ENCODE measurements at regions not wholly inside any gene's neighbourhood (a gene's known extent, or its start where the extent isn't known, plus 50 kb on each side); places are given as distances from the start of the nearest gene placed in this dataset.
A peak's percentile ranks its signal among the peaks of the same experiment; 100 is the strongest.

DNA sequence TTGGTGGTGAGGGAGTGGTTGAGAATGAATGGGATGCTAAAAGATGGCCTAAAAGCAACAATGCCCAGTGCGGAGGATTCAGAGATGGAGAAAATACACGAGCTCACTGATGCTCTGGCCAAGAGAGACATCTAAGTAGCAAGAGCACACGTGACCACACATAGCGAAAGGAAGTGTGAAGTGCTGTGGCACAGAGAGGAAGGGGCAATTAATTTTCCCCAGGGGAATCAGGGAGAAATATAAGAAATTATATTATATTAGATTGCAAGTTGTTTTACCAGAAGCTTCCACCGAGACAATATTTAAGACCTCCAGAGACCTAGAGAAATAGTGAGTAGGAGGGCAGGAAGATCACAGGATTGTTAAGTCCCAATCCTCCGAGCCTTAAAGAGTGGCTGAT is 80.6 kb downstream of the RCN1 start:
- no peak overlapping the region for H3K4me2 ChIP-seq
- no peaks in the 10 kb centered on the region for H3F3A ChIP-seq (ENCODE audit: insufficient read depth, low read depth)
- no peaks in the 10 kb centered on the region for H3K9me2 ChIP-seq (ENCODE audit: insufficient read depth)
- no peaks in the 10 kb centered on the region for H3K27me3 ChIP-seq (ENCODE audit: insufficient read depth, low read depth)
- ChIA-PET CTCF (no interaction called here), POLR2A (ENCODE audit: unreplicated experiment) (no interaction called here)
- H3K79me2 ChIP-seq (ENCODE audit: low read depth), result no peaks in the 10 kb centered on the region
- no peak overlapping the region for H2AFZ ChIP-seq
- no peak overlapping the region for H3K4me3 ChIP-seq
- intact Hi-C loops (cut with micrococcal nuclease; ENCODE audit: unreplicated experiment), result loop anchor here (5.0 to 10.0 kb wide), 4 partner anchors 297 to 1209 kb away; no protein-coding TSS in a partner anchor
- no peak overlapping the region for H3K27ac ChIP-seq
- no peaks in the 10 kb centered on the region for H4K20me1 ChIP-seq (ENCODE audit: insufficient read depth)
- H3K9me3 ChIP-seq (ENCODE audit: insufficient read depth, low read depth), result no peaks in the 10 kb centered on the region
- no peaks in the 10 kb centered on the region for H3K36me3 ChIP-seq (ENCODE audit: low read depth)
- TF ChIP-seq, protein P1, sequence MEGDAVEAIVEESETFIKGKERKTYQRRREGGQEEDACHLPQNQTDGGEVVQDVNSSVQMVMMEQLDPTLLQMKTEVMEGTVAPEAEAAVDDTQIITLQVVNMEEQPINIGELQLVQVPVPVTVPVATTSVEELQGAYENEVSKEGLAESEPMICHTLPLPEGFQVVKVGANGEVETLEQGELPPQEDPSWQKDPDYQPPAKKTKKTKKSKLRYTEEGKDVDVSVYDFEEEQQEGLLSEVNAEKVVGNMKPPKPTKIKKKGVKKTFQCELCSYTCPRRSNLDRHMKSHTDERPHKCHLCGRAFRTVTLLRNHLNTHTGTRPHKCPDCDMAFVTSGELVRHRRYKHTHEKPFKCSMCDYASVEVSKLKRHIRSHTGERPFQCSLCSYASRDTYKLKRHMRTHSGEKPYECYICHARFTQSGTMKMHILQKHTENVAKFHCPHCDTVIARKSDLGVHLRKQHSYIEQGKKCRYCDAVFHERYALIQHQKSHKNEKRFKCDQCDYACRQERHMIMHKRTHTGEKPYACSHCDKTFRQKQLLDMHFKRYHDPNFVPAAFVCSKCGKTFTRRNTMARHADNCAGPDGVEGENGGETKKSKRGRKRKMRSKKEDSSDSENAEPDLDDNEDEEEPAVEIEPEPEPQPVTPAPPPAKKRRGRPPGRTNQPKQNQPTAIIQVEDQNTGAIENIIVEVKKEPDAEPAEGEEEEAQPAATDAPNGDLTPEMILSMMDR (conservative IDR thresholded peaks at IDR 0.05), result no peak
- no peak for TF ChIP-seq EZH2 (IDR thresholded peaks at IDR 0.05; ENCODE audit: low read depth)
- BruUV-seq (replicated peaks), result no TSS peak
- H3K4me1 ChIP-seq (replicated peaks; ENCODE audit: insufficient read depth), result no peaks in the 10 kb centered on the region
- DNase-seq, result no peak

DNA sequence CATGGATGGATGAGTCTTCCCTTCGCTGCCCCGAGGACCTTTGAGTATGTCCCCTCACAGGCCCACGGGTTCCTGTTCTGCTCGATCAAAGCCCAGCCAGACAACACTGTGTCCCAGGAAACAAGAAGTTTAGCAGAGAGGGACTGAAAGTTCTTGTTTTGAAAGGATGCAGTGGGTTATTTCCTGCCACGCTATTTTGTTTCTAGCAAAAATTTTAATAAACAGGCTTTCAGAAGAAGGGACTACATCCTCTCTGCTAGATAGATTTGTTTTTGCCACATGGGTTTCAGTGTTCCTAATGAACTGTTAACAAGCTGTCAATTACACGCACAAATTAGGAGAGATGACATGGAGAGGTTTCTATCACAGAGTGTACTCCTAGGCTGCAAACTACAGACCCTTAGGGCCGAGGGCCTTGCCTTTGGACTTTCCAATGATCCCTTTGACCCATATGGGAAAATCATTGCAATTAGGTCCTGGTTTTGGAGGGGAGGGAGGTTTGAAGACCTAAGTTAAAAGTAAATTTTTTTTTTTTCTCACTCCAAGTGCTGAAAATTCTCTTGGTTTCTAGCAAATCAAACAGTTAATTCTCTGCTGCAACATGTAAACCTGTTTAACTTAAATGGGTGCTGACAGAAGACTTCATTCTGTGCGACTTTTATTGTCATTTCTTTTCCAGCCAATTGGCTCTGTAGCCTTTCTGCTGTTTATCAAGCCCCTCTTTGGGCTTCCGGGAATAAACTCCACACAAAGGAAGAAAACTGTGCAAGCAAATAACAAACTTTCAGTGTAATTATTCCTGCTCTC is 81.4 kb downstream of the RCN1 start:
- Histone ChIP-seq H2AFZ (no peak overlapping the region), H3K4me1 (replicated peaks; ENCODE audit: insufficient read depth) (no peaks in the 10 kb centered on the region), H3K27ac (no peak overlapping the region), H3F3A (ENCODE audit: insufficient read depth, low read depth) (no peaks in the 10 kb centered on the region), H3K79me2 (ENCODE audit: low read depth) (no peaks in the 10 kb centered on the region), H3K4me2 (no peak overlapping the region), H3K4me3 (no peak overlapping the region), H4K20me1 (ENCODE audit: insufficient read depth) (no peaks in the 10 kb centered on the region), H3K9me2 (ENCODE audit: insufficient read depth) (no peaks in the 10 kb centered on the region), H3K36me3 (ENCODE audit: low read depth) (no peaks in the 10 kb centered on the region), H3K9me3 (ENCODE audit: insufficient read depth, low read depth) (no peaks in the 10 kb centered on the region), H3K27me3 (ENCODE audit: insufficient read depth, low read depth) (no peaks in the 10 kb centered on the region)
- POLR2A ChIA-PET (ENCODE audit: unreplicated experiment), result no interaction called here
- intact Hi-C loops (cut with micrococcal nuclease; ENCODE audit: unreplicated experiment), result loop anchor here (5.0 to 10.0 kb wide), 4 partner anchors 297 to 1210 kb away; no protein-coding TSS in a partner anchor
- CTCF ChIA-PET, result no interaction called here
- no peak for DNase-seq
- BruUV-seq (replicated peaks), result no TSS peak
- TF ChIP-seq, protein P1 (conservative IDR thresholded peaks at IDR 0.05), result no peak
- no peak for TF ChIP-seq EZH2 (IDR thresholded peaks at IDR 0.05; ENCODE audit: low read depth)

DNA sequence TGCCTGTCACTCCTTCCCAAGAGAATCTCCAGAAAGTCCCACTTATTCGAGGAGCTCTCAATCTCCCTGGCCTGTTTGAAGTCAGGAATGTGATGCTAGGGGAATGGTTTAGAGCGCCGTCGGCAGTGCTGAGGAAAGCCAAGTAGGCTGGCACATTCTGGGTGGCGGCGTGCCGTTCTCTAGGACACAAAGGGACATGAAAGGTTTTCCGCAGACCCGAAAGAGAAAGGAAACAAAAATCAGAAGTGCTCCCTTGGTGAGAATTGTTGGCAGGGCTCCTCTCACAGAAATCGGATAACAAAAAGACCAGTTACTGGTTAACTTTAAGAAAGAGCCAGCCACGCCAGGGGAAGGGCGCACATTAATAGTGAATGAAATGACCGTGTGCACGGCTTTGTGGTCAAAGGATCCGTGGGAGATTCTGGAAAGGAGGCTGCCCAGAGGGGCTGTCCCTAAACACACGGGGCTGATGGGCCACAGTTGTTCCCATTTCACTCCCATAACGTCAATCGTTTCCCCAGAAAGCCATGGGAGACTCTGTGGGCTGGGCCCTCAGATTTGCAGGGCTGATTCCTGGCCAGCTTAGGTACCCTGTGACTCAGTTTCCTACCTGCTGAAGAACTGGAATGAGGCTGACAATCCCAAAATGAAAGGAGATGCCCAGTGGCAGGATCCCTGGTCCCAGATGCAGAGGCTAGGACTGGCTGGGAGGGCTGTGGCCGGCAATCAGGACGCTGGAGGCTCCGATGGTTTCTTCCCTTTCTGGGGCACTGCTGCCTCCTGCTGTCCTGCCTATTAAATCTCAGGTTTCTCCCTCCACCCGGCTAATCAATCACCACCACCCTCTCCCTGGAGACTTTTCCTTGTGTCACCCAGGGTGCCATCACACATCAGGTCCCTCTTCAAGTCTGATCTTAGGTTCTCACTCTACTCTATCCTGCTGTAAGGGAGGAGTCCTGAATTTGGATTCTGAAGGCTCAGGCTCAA is 82.3 kb downstream of the RCN1 start:
- Histone ChIP-seq H3K4me3 (no peak overlapping the region), H3K4me2 (no peak overlapping the region), H4K20me1 (ENCODE audit: insufficient read depth) (no peaks in the 10 kb centered on the region), H3F3A (ENCODE audit: insufficient read depth, low read depth) (no peaks in the 10 kb centered on the region), H2AFZ (no peak overlapping the region), H3K4me1 (replicated peaks; ENCODE audit: insufficient read depth) (no peaks in the 10 kb centered on the region), H3K79me2 (ENCODE audit: low read depth) (no peaks in the 10 kb centered on the region), H3K9me3 (ENCODE audit: insufficient read depth, low read depth) (no peaks in the 10 kb centered on the region), H3K27me3 (ENCODE audit: insufficient read depth, low read depth) (no peaks in the 10 kb centered on the region), H3K36me3 (ENCODE audit: low read depth) (no peaks in the 10 kb centered on the region), H3K9me2 (ENCODE audit: insufficient read depth) (no peaks in the 10 kb centered on the region), H3K27ac (no peak overlapping the region)
- intact Hi-C loops (cut with micrococcal nuclease; ENCODE audit: unreplicated experiment), result loop anchor here (1.0 to 10.0 kb wide), 6 partner anchors 121 to 1211 kb away; no protein-coding TSS in a partner anchor
- ChIA-PET POLR2A (ENCODE audit: unreplicated experiment) (no interaction called here), CTCF (no interaction called here)
- TF ChIP-seq, protein P1 (conservative IDR thresholded peaks at IDR 0.05), result peak; percentile 86
- TF ChIP-seq EZH2 (IDR thresholded peaks at IDR 0.05; ENCODE audit: low read depth), result no peak
- no TSS peak for BruUV-seq (replicated peaks)
- peak in 1 of 2 experiments; percentile 61 for DNase-seq

All from PC-9 (cell line).